Astrocyte of the spinal cord (primary cell): ENCODE measurements at regions not wholly inside any gene's neighbourhood (a gene's known extent, or its start where the extent isn't known, plus 50 kb on each side); places are given as distances from the start of the nearest gene placed in this dataset.
A peak's percentile ranks its signal among the peaks of the same experiment; 100 is the strongest.

Experiments used
- DNase-seq: peaks from one replicate; pipeline ENCODE4 v3.0.0; 2011; ENCODE audit warnings: low read depth, low spot score
- H3K4me3 ChIP-seq: 2 replicates; pipeline ENCODE4 v1.5.1; 2011; ENCODE audit warnings: low read depth, mild to moderate bottlenecking, low read length, moderate library complexity
- in situ Hi-C: cut with HindIII; loops from 2 replicates; pipeline ENCODE4 v1.10.0; 2017; ENCODE audit warnings: low sequenced_read_pairs
- TF ChIP-seq, protein P1 (sequence below): IDR thresholded peaks from 2 replicates; pipeline ENCODE4 v1.5.1; 2012; ENCODE audit warnings: low read depth, mild to moderate bottlenecking, low read length, inconsistent platforms

DNA sequence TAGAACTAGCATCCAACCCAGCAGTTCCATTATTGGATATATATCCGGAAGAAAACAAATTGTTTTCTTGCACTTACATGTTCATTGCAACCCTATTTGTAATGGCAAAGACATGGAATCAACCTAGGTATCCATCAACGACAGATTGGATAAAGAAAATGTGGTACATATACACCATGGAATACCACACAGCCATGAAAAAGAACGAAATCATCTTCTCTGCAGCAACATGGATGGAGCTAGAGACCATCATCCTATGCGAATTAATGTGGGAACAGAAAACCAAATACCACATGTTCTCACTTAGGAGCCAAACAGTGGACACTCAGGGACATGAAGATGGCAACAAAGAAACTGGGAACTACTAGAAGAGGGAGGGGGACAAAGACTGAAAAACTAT lies 352.7 kb downstream of the CDH2 start:
- in situ Hi-C loops: no loop called here
- no peak for DNase-seq
- TF ChIP-seq, protein P1, sequence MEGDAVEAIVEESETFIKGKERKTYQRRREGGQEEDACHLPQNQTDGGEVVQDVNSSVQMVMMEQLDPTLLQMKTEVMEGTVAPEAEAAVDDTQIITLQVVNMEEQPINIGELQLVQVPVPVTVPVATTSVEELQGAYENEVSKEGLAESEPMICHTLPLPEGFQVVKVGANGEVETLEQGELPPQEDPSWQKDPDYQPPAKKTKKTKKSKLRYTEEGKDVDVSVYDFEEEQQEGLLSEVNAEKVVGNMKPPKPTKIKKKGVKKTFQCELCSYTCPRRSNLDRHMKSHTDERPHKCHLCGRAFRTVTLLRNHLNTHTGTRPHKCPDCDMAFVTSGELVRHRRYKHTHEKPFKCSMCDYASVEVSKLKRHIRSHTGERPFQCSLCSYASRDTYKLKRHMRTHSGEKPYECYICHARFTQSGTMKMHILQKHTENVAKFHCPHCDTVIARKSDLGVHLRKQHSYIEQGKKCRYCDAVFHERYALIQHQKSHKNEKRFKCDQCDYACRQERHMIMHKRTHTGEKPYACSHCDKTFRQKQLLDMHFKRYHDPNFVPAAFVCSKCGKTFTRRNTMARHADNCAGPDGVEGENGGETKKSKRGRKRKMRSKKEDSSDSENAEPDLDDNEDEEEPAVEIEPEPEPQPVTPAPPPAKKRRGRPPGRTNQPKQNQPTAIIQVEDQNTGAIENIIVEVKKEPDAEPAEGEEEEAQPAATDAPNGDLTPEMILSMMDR: no peak
- H3K4me3 ChIP-seq: no peak overlapping the region

DNA sequence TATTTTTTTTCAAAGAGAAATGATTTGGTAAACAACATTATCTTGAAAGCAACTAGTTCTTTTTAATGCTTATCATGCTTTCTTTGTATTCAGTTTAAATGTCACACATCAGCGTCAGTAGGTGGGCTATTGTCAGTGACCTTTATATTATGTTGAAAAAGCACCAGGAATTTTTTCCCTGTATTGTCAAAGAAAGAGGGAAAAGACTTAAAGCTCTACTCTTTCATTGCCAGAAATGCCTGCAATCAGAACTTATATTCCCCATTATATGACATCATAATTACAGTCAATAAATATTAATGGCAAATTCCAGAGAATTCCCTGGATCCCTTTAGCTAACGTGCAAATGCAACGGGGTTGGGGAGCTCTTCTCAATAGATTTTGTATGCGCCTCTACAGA lies 353.9 kb downstream of the CDH2 start:
- H3K4me3 ChIP-seq: no peak overlapping the region
- DNase-seq: no peak
- TF ChIP-seq, protein P1: no peak
- in situ Hi-C loops: no loop called here

DNA sequence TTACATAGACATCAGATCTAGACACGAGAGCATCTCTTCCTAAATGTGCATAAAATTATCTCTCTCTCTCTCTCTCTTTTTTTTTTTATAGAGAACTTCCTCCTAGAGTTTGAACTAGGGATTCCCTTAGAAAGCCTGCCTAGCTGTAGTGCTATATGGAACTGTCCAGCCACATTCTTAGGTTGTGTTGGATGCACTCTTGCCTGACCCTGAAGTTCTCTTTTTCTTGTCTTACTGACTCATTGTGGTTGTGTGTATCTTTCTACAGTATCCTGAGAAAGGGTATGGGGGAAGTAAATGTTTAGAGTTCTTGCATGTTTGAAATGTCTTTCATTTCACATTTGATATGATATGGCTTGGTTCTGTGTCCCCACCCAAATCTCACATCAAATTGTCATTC lies 368.2 kb downstream of the CDH2 start:
- peak; percentile 35 for DNase-seq
- H3K4me3 ChIP-seq: no peak overlapping the region
- in situ Hi-C loops: no loop called here
- TF ChIP-seq, protein P1: no peak

DNA sequence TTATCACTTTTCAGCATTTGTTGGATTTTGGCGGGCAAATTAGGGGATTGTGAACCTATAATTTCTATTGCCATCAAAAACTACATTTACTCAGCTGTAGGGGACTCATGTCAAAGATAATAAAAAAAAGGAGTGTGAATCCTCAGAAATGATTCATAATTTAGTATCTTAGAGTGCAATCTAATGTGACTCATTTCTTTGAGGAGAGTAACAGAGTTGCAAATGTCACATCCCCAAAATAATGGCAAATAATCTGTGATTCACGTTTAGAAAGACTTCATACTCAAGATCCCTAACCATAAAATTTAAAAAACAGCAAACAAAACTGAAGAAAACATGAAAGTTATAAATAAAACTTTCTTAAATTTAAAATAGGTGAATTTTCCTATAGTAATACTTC lies 373.0 kb downstream of the CDH2 start:
- H3K4me3 ChIP-seq: no peak overlapping the region
- in situ Hi-C loops: no loop called here
- no peak for DNase-seq
- TF ChIP-seq, protein P1: no peak

DNA sequence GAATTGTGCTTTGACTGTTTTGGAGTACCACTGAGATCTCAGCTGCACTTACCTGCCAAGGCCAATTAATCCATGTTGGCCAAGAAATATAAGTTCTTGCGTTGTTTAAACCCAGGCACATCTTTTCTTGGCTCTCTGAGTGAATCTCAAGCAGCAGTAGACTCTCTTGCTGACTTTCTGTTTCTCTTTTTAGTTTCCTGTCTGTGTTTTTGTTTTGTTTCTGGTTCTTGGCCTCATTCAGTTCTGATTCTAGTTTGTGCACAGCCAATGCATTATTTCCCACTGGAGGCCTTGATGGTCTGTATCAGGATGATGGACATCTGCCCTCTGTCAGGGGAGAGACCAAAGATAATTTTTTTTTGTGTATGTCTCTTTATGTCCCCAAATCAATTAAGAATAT lies 379.4 kb downstream of the CDH2 start:
- in situ Hi-C loops: no loop called here
- H3K4me3 ChIP-seq: no peak overlapping the region
- TF ChIP-seq, protein P1: no peak
- DNase-seq: peak; percentile 4

DNA sequence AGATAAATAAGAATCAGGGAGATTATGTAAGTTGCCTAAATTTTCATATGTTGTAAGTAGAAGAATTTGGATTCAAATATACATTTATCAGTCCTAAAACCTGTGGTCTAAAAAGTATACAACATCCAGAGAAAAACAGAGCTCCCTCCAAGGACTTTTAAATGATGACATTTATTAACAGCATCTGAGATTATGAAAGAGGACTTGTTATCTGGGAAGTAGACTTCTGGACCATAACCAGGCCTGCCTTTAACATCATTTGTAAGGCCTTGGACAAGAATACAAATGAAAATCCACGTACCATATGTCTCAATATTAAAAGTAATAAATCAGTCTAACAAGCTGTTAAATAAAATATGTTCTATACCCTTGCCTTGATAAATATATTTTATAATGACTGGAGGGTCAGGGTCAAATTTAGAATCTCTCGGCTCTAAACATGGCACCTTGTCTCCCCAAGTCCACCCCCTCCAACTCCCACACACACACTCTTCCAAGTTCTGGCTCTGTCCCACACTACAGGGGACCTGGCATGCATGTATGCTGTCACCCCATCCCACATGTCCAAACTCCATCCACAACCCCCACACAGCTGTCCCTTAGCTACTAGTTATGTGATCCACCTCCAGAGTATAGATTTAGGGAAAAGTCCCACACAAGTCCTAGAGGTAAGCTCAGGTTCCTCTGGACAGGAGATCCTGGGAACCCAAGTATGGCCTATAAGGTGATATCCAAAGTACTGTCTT lies 382.6 kb downstream of the CDH2 start:
- TF ChIP-seq, protein P1: no peak
- DNase-seq: no peak
- in situ Hi-C loops: no loop called here
- H3K4me3 ChIP-seq: no peak overlapping the region
